Effector memory CD8-positive, alpha-beta T cell (primary cell): ENCODE measurements at regions not wholly inside any gene's neighbourhood (a gene's known extent, or its start where the extent isn't known, plus 50 kb on each side); places are given as distances from the start of the nearest gene placed in this dataset.

ENCODE experiments used
- ATAC-seq: fragments of 150-1000 bp; cut with Tn5 transposase; replicated peaks from 2 replicates; pipeline ENCODE4 v1.10.0; 2021; ENCODE audit warnings: mild to moderate bottlenecking, moderate library complexity
- DNase-seq, 3 experiments: peaks; one replicate each; pipeline ENCODE4 v3.0.0; 2021
- H3K27ac Mint-ChIP-seq, 2 donors: one replicate each; pipeline ENCODE4 v1.8.0; 2022; ENCODE audit warnings: mild to moderate bottlenecking in 2 of 2, mixed read lengths in 2 of 2, moderate library complexity in 2 of 2
- H3K27me3 Mint-ChIP-seq, 2 donors: one replicate each; pipeline ENCODE4 v1.8.0; 2022; ENCODE audit warnings: mixed read lengths in 2 of 2
- H3K36me3 Mint-ChIP-seq: one replicate; pipeline ENCODE4 v1.8.0; 2022; ENCODE audit warnings: mild to moderate bottlenecking, moderate library complexity, mixed read lengths; ENCODE audit not compliant: insufficient read depth
- H3K4me1 Mint-ChIP-seq, 2 donors: one replicate each; pipeline ENCODE4 v1.8.0; 2022; ENCODE audit warnings: low read depth in 2 of 2, mixed read lengths in 2 of 2
- H3K4me3 Mint-ChIP-seq, 2 donors: one replicate each; pipeline ENCODE4 v1.8.0; 2022; ENCODE audit warnings: mild to moderate bottlenecking in 2 of 2, mixed read lengths in 2 of 2, moderate library complexity in 2 of 2
- H3K9me3 Mint-ChIP-seq, 2 donors: one replicate each; pipeline ENCODE4 v1.8.0; 2022; ENCODE audit warnings: mixed read lengths in 2 of 2

DNA sequence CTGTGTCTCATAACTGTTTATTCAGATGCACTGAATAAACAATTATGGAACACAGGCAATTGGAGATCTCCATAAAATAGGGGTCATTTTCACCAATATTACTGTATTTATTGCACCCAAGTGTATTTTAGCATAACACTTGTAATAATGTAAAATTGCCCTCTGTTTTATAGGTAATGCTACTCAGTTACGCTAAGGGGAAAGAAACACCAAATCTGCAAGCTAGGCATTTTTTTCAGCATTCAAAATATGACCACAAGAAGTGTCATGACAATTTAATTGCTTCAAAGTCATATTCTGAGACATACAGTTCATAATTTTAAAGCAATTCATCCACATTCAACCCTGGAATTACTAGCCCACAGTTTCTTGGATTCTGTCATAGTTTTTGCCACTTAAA, 643.2 kb upstream of the NOX3 start:
- Mint-ChIP-seq H3K4me1 (no peaks in the 10 kb centered on the region), H3K4me3 (no peak overlapping the region), H3K9me3 (peaks cover 0 to 2% of the 10 kb centered on the region in 2 donors), H3K27ac (no peak overlapping the region), H3K36me3 (no peaks in the 10 kb centered on the region), H3K27me3 (no peaks in the 10 kb centered on the region)
- DNase-seq: no peak
- no peak for ATAC-seq

DNA sequence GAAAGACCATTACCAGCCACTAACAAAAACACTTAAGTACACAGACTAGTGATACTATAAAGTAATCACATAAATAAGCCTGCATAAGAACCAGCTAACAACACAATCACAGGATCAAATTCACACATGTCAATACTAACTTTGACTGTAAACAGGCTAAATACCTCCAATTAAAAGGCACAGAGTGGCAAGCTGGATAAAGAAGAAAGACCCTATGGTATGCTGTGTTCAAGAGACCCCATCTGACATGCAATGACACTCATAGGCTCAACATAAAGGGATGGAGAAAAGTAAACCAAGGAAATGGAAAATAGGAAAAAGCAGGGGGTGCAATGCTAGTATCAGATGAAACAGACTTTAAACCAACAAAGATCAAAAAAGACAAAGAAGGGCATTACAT, 631.8 kb upstream of the NOX3 start:
- DNase-seq: no peak
- no peak overlapping the region for H3K27ac Mint-ChIP-seq
- H3K4me3 Mint-ChIP-seq: no peak overlapping the region
- no peaks in the 10 kb centered on the region for H3K27me3 Mint-ChIP-seq
- H3K36me3 Mint-ChIP-seq: no peaks in the 10 kb centered on the region
- peaks cover 5 to 24% of the 10 kb centered on the region in 2 donors for H3K9me3 Mint-ChIP-seq
- H3K4me1 Mint-ChIP-seq: no peaks in the 10 kb centered on the region
- ATAC-seq: no peak

GRCh38 chr6:156082012-156082411, 626.4 kb upstream of the NOX3 start:
- Mint-ChIP-seq H3K9me3 (peaks cover 2 to 3% of the 10 kb centered on the region in 2 donors), H3K27ac (no peak overlapping the region), H3K27me3 (no peaks in the 10 kb centered on the region), H3K4me1 (no peaks in the 10 kb centered on the region), H3K36me3 (no peaks in the 10 kb centered on the region), H3K4me3 (no peak overlapping the region)
- DNase-seq (no peak), ATAC-seq (no peak)

DNA sequence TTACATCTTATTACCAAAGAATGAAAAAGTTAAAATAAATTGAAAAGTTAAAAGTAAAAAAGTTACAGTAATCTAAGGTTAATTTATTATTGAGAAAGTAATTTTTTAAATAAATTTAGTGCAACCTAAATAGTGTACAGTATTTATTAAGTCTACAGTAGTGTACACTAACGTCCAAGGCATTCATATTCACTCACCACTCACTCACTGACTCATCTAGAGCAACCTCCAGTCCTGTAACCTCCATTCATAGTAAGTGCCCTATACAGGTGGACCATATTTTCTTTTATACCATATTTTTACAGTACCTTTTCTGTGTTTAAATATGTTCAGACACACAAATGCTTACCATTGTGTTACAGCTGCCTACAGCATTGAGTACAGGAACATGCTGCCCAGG, 624.7 kb upstream of the NOX3 start:
- Mint-ChIP-seq H3K9me3 (peaks cover 0 to 2% of the 10 kb centered on the region in 2 donors), H3K4me3 (no peak overlapping the region), H3K27me3 (no peaks in the 10 kb centered on the region), H3K27ac (no peak overlapping the region), H3K4me1 (no peaks in the 10 kb centered on the region), H3K36me3 (no peaks in the 10 kb centered on the region)
- DNase-seq (no peak), ATAC-seq (no peak)

GRCh38 chr6:156068881-156069280, 613.2 kb upstream of the NOX3 start:
- Mint-ChIP-seq H3K27ac (no peak overlapping the region), H3K36me3 (no peaks in the 10 kb centered on the region), H3K27me3 (no peaks in the 10 kb centered on the region), H3K9me3 (peaks cover 0 to 9% of the 10 kb centered on the region in 2 donors), H3K4me3 (no peak overlapping the region), H3K4me1 (no peaks in the 10 kb centered on the region)
- DNase-seq (no peak), ATAC-seq (no peak)

GRCh38 chr6:156065849-156066248, 610.2 kb upstream of the NOX3 start:
- Mint-ChIP-seq H3K4me1 (no peaks in the 10 kb centered on the region), H3K9me3 (peaks cover 6% of the 10 kb centered on the region in 2 donors), H3K4me3 (no peak overlapping the region), H3K27ac (no peak overlapping the region), H3K36me3 (no peaks in the 10 kb centered on the region), H3K27me3 (no peaks in the 10 kb centered on the region)
- no peak for ATAC-seq
- DNase-seq: no peak

DNA sequence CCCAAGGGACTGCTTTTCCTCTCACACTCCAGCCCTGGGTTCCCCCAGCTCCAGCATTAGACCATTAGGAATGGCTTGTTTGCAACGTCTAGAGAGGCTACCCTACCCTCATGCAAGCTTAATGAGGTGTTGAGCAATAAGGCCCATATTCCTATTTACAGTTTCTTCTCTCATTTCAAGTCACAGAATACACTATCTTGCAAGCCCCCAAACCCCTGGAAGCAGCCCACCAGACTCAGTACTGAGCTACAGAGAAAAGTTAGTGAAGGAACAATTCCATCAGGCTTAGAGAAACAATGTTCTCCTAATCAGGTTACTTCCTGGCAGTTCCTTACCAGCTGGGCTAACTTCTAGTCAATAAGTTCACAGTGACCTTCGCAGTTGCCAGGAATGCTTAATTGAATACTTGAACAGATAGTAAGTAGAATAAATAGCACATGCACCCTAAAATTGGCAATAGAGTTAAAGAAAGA, 606.5 kb upstream of the NOX3 start:
- no peak overlapping the region for H3K27ac Mint-ChIP-seq
- H3K4me1 Mint-ChIP-seq: peaks cover 0 to 5% of the 10 kb centered on the region in 2 donors
- H3K27me3 Mint-ChIP-seq: no peaks in the 10 kb centered on the region
- ATAC-seq (no peak), DNase-seq (no peak)
- peaks cover 6 to 14% of the 10 kb centered on the region in 2 donors for H3K9me3 Mint-ChIP-seq
- peaks cover 2% of the 10 kb centered on the region for H3K36me3 Mint-ChIP-seq
- no peak overlapping the region for H3K4me3 Mint-ChIP-seq

DNA sequence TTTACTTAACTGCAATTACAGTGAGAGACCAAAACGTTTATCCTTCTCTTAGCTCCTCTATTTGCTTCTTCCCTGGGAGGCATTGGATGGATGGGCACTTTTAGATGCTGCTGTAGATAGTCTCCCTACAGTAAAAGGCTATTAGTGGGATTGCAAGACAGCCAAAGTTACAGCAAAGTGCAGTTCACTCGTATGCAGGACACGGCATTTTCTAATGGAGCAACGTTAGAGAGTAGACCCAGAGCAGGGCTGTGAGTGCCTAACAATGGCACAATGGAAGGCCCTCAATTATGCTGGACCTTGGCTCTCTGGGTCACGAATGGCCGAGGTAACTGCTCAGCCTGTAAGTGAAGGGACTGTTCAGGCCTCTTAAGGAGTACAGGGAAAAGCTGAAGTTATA, 605.8 kb upstream of the NOX3 start:
- H3K4me3 Mint-ChIP-seq: no peak overlapping the region
- no peak for ATAC-seq

GRCh38 chr6:156060013-156060412, 604.4 kb upstream of the NOX3 start:
- Mint-ChIP-seq H3K9me3 (peaks cover 3 to 14% of the 10 kb centered on the region in 2 donors), H3K4me1 (peaks cover 0 to 5% of the 10 kb centered on the region in 2 donors), H3K36me3 (peaks cover 2% of the 10 kb centered on the region), H3K27me3 (no peaks in the 10 kb centered on the region), H3K4me3 (no peak overlapping the region), H3K27ac (no peak overlapping the region)
- DNase-seq: peak in 1 of 3 experiments; percentile 1
- ATAC-seq: peak; percentile 98

More for the DNA sequence above, 605.8 kb upstream of the NOX3 start:
- Mint-ChIP-seq H3K4me1 (peaks cover 0 to 5% of the 10 kb centered on the region in 2 donors), H3K9me3 (peaks cover 3 to 14% of the 10 kb centered on the region in 2 donors), H3K27ac (no peak overlapping the region), H3K27me3 (no peaks in the 10 kb centered on the region), H3K36me3 (peaks cover 2% of the 10 kb centered on the region)
- DNase-seq: no peak

DNA sequence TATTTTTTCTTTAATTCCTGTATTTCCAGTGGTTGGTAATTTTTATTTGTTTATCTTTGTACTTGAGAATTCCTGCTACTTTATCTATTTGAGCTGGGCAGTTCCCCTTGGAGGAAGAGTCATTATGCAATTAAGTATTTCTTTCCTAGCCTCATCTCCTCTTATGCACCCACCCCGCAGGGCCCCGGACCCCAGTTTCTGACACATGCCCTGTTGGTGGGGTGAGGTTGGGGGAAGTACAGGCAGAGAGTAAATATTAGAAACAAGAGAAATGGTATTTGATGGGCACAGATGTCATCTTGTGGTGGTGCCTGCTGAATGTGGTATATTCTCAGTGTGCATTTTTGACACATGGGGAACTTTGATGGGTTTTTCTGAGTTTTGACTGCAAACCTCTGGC, 602.7 kb upstream of the NOX3 start:
- no peak overlapping the region for H3K4me3 Mint-ChIP-seq
- H3K36me3 Mint-ChIP-seq: peaks cover 2% of the 10 kb centered on the region
- peaks cover 0 to 5% of the 10 kb centered on the region in 2 donors for H3K4me1 Mint-ChIP-seq
- H3K27ac Mint-ChIP-seq: no peak overlapping the region
- peaks cover 2 to 19% of the 10 kb centered on the region in 2 donors for H3K9me3 Mint-ChIP-seq
- no peaks in the 10 kb centered on the region for H3K27me3 Mint-ChIP-seq
- ATAC-seq: no peak
- no peak for DNase-seq

GRCh38 chr6:156057869-156058268, 602.2 kb upstream of the NOX3 start:
- no peak overlapping the region for H3K4me3 Mint-ChIP-seq
- H3K36me3 Mint-ChIP-seq: peaks cover 2% of the 10 kb centered on the region
- DNase-seq (no peak), ATAC-seq (no peak)
- H3K9me3 Mint-ChIP-seq: peaks cover 4 to 24% of the 10 kb centered on the region in 2 donors
- H3K27ac Mint-ChIP-seq: no peak overlapping the region
- peaks cover 0 to 5% of the 10 kb centered on the region in 2 donors for H3K4me1 Mint-ChIP-seq
- no peaks in the 10 kb centered on the region for H3K27me3 Mint-ChIP-seq

DNA sequence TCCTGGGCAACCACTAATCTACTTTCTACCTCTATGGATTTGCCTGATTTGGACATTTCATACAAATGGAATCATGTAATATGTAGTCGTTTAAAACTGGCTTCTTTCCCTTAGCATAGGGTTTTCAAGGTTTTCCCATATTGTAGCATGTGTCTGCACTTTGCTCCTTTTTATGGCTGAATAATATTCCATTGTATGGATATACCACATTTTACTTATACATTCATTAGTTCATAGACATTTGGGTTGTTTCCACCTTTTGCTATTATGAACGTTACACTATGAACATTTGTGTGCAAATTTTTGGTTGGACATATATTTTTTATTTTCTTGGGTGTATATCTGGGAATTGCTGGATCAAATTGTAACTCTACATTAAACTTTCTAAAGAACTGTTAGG, 600.4 kb upstream of the NOX3 start:
- Mint-ChIP-seq H3K4me1 (peaks cover 0 to 5% of the 10 kb centered on the region in 2 donors), H3K36me3 (peaks cover 2% of the 10 kb centered on the region), H3K27ac (no peak overlapping the region), H3K27me3 (no peaks in the 10 kb centered on the region), H3K4me3 (no peak overlapping the region), H3K9me3 (peaks cover 4 to 18% of the 10 kb centered on the region in 2 donors)
- ATAC-seq (no peak), DNase-seq (no peak)

- DNase-seq (no peak), ATAC-seq (no peak)
- H3K4me1 Mint-ChIP-seq: no peaks in the 10 kb centered on the region
- no peaks in the 10 kb centered on the region for H3K27me3 Mint-ChIP-seq
- H3K27ac Mint-ChIP-seq: no peak overlapping the region
- peaks cover 2 to 18% of the 10 kb centered on the region in 2 donors for H3K9me3 Mint-ChIP-seq
- no peak overlapping the region for H3K4me3 Mint-ChIP-seq
- peaks cover 2% of the 10 kb centered on the region for H3K36me3 Mint-ChIP-seq
These were observed 598.0 kb upstream of the NOX3 start for GRCh38 chr6:156053626-156054025.

- H3K27me3 Mint-ChIP-seq: no peaks in the 10 kb centered on the region
- no peaks in the 10 kb centered on the region for H3K4me1 Mint-ChIP-seq
- peaks cover 5 to 7% of the 10 kb centered on the region in 2 donors for H3K9me3 Mint-ChIP-seq
- DNase-seq: no peak
- ATAC-seq: no peak
- no peak overlapping the region for H3K27ac Mint-ChIP-seq
- H3K4me3 Mint-ChIP-seq: no peak overlapping the region
- no peaks in the 10 kb centered on the region for H3K36me3 Mint-ChIP-seq
These were observed 591.3 kb upstream of the NOX3 start for GRCh38 chr6:156046841-156047449.
